HCT116 (cell line): ENCODE measurements at regions not wholly inside any gene's neighbourhood (a gene's known extent, or its start where the extent isn't known, plus 50 kb on each side); places are given as distances from the start of the nearest gene placed in this dataset.

Experiments used
- EGR1 ChIP-seq: IDR thresholded peaks from 2 replicates; pipeline ENCODE4 v1.6.1; 2012; ENCODE audit warnings: low read depth
- EZH2 ChIP-seq: fragments of 200-600 bp; sonication (generic); IDR thresholded peaks from 2 replicates; pipeline ENCODE4 v1.6.1; 2017; ENCODE audit warnings: antibody characterized with exemption, mixed run types
- EZH2phosphoT487 ChIP-seq: fragments of 200-600 bp; IDR thresholded peaks from 2 replicates; pipeline ENCODE4 v1.6.1; 2018; ENCODE audit warnings: antibody characterized with exemption, borderline replicate concordance
- POLR2A ChIP-seq: IDR thresholded peaks from 2 replicates; pipeline ENCODE4 v1.7.0; 2011; ENCODE audit warnings: borderline replicate concordance; ENCODE audit not compliant: insufficient read depth, insufficient read length; ENCODE audit errors: extremely low read depth
- POLR2AphosphoS5 ChIP-seq: IDR thresholded peaks from 2 replicates; pipeline ENCODE4 v1.6.1; 2011; ENCODE audit warnings: mild to moderate bottlenecking, low read depth, low read length, moderate library complexity
- REST ChIP-seq: IDR thresholded peaks from 2 replicates; pipeline ENCODE4 v1.6.1; 2012; ENCODE audit warnings: low read depth
- SRF ChIP-seq: IDR thresholded peaks from 2 replicates; pipeline ENCODE4 v1.6.1; 2012; ENCODE audit warnings: low read depth
- ZFX ChIP-seq: fragments of 450-650 bp; IDR thresholded peaks from 2 replicates; pipeline ENCODE4 v1.6.1; 2017
- ZNF274 ChIP-seq: fragments of 200-500 bp; sonication (Bioruptor generic); IDR thresholded peaks from 2 replicates; pipeline ENCODE4 v1.6.1; 2014; ENCODE audit warnings: mild to moderate bottlenecking, low read depth, low read length, inconsistent platforms
- TF ChIP-seq, protein P1 (sequence below), 3 experiments: fragments of 200-600 bp in 1 of 3; sonication (generic) in 1 of 3; IDR thresholded peaks in 2 of 3; conservative IDR thresholded peaks in 1 of 3; 2 replicates each; pipeline ENCODE4 v1.5.1; 2012 to 2017; ENCODE audit warnings: low read depth in 2 of 3, low read length in 2 of 3, antibody characterized with exemption in 1 of 3, borderline replicate concordance in 1 of 3, control low read depth in 1 of 3, mild to moderate bottlenecking in 1 of 3, mixed read lengths in 1 of 3, mixed run types in 1 of 3, moderate library complexity in 1 of 3; ENCODE audit not compliant: insufficient read depth in 1 of 3

DNA sequence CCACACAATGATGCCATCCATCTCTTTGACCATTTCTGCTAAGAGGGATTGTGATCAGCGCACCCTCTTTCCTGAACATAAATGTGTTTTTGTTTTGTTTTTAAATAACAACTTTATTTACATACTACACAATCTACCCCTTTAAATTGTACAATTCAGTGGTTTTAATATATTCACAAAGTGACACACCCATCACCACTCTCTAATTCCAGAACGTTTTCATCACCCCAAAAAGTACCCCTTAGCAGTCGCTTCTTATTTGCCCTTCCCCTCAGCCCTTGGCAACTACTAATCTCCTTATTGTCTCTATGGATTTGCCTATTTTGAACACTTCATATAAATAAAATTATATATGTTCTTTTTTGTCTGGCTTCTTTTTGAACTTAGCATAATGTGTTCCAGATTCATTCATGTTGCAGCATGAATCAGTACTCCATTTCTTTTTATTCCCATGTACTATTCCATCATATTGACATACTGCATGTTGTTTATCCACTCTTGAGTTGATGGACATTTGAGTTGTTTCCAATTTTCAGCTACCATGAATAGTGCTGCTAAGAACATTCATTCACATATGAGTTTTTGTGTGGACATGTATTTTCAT is 150.9 kb upstream of the NABP1 start:
- TF ChIP-seq, protein P1, sequence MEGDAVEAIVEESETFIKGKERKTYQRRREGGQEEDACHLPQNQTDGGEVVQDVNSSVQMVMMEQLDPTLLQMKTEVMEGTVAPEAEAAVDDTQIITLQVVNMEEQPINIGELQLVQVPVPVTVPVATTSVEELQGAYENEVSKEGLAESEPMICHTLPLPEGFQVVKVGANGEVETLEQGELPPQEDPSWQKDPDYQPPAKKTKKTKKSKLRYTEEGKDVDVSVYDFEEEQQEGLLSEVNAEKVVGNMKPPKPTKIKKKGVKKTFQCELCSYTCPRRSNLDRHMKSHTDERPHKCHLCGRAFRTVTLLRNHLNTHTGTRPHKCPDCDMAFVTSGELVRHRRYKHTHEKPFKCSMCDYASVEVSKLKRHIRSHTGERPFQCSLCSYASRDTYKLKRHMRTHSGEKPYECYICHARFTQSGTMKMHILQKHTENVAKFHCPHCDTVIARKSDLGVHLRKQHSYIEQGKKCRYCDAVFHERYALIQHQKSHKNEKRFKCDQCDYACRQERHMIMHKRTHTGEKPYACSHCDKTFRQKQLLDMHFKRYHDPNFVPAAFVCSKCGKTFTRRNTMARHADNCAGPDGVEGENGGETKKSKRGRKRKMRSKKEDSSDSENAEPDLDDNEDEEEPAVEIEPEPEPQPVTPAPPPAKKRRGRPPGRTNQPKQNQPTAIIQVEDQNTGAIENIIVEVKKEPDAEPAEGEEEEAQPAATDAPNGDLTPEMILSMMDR (IDR thresholded peaks at IDR 0.05 in 2 of 3, conservative IDR thresholded peaks at IDR 0.05 in 1 of 3; ENCODE audit: borderline replicate concordance in 1 of 3, insufficient read depth in 1 of 3, low read depth in 2 of 3, low read length in 2 of 3): no peak
- TF ChIP-seq EGR1 (no peak), EZH2 (no peak), POLR2A (no peak), ZNF274 (no peak), REST (no peak), SRF (no peak), EZH2phosphoT487 (no peak), POLR2AphosphoS5 (no peak), ZFX (no peak)
